ENCODE measurements at regions not wholly inside any gene's neighbourhood (a gene's known extent, or its start where the extent isn't known, plus 50 kb on each side); places are given as distances from the start of the nearest gene placed in this dataset.

GRCh38 chr7:21011153-21011552, 224.5 kb upstream of the SP8 start:
- Histone ChIP-seq H3K27me3 (ENCODE audit: insufficient read depth, low read length, poor library complexity, severe bottlenecking) (no peaks in the 10 kb centered on the region), H3K4me3 (ENCODE audit: low read length, poor library complexity, severe bottlenecking) (no peak overlapping the region), H3K9ac (ENCODE audit: low read depth, low read length, poor library complexity, severe bottlenecking) (no peak overlapping the region), H2AFZ (ENCODE audit: low read length) (no peak overlapping the region), H3K4me1 (ENCODE audit: insufficient read depth, low read length, poor library complexity, severe bottlenecking) (no peaks in the 10 kb centered on the region), H3F3A (ENCODE audit: low read depth) (no peaks in the 10 kb centered on the region), H3K9me2 (replicated peaks; ENCODE audit: low read depth, low read length) (no peaks in the 10 kb centered on the region), H3K9me3 (ENCODE audit: insufficient read depth, low read depth, low read length) (peaks cover 6% of the 10 kb centered on the region; the same call in 1 of the 2 replicates), H3K36me3 (ENCODE audit: insufficient read depth, low read length) (no peaks in the 10 kb centered on the region), H3K4me2 (ENCODE audit: low read depth, low read length, poor library complexity, severe bottlenecking) (no peak overlapping the region), H4K20me1 (ENCODE audit: insufficient read depth, low read length, poor library complexity, severe bottlenecking) (no peaks in the 10 kb centered on the region), H3K79me2 (ENCODE audit: insufficient read depth, low read length) (no peaks in the 10 kb centered on the region)
- no peak for TF ChIP-seq CTCF (conservative IDR thresholded peaks at IDR 0.05; ENCODE audit: low read length)

- Histone ChIP-seq H3K79me2 (ENCODE audit: insufficient read depth, low read length) (no peaks in the 10 kb centered on the region), H3K9me3 (ENCODE audit: insufficient read depth, low read depth, low read length) (no peaks in the 10 kb centered on the region), H3F3A (ENCODE audit: low read depth) (no peaks in the 10 kb centered on the region), H3K4me1 (ENCODE audit: insufficient read depth, low read length, poor library complexity, severe bottlenecking) (no peaks in the 10 kb centered on the region), H2AFZ (ENCODE audit: low read length) (no peak overlapping the region), H3K9me2 (replicated peaks; ENCODE audit: low read depth, low read length) (no peaks in the 10 kb centered on the region), H3K27me3 (ENCODE audit: insufficient read depth, low read length, poor library complexity, severe bottlenecking) (no peaks in the 10 kb centered on the region), H3K36me3 (ENCODE audit: insufficient read depth, low read length) (no peaks in the 10 kb centered on the region), H3K9ac (ENCODE audit: low read depth, low read length, poor library complexity, severe bottlenecking) (no peak overlapping the region), H4K20me1 (ENCODE audit: insufficient read depth, low read length, poor library complexity, severe bottlenecking) (no peaks in the 10 kb centered on the region), H3K4me3 (ENCODE audit: low read length, poor library complexity, severe bottlenecking) (no peak overlapping the region), H3K4me2 (ENCODE audit: low read depth, low read length, poor library complexity, severe bottlenecking) (no peak overlapping the region)
- TF ChIP-seq EZH2phosphoT487 (IDR thresholded peaks at IDR 0.05; ENCODE audit: borderline replicate concordance), result no peak
- TF ChIP-seq CTCF (conservative IDR thresholded peaks at IDR 0.05; ENCODE audit: low read length), result no peak
Observed at GRCh38 chr7:21013765-21014539, 227.3 kb upstream of the SP8 start.

GRCh38 chr7:21020667-21021066, 234.0 kb upstream of the SP8 start:
- no peaks in the 10 kb centered on the region for H3K9me2 ChIP-seq (replicated peaks; ENCODE audit: low read depth, low read length)
- H2AFZ ChIP-seq (ENCODE audit: low read length), result no peak overlapping the region
- H3K36me3 ChIP-seq (ENCODE audit: insufficient read depth, low read length), result no peaks in the 10 kb centered on the region
- no peaks in the 10 kb centered on the region for H3K79me2 ChIP-seq (ENCODE audit: insufficient read depth, low read length)
- no peak overlapping the region for H3K9ac ChIP-seq (ENCODE audit: low read depth, low read length, poor library complexity, severe bottlenecking)
- no peaks in the 10 kb centered on the region for H3K4me1 ChIP-seq (ENCODE audit: insufficient read depth, low read length, poor library complexity, severe bottlenecking)
- no peak for TF ChIP-seq EZH2phosphoT487 (IDR thresholded peaks at IDR 0.05; ENCODE audit: borderline replicate concordance)
- TF ChIP-seq CTCF (conservative IDR thresholded peaks at IDR 0.05; ENCODE audit: low read length), result no peak
- H3K4me3 ChIP-seq (ENCODE audit: low read length, poor library complexity, severe bottlenecking), result no peak overlapping the region
- no peak overlapping the region for H3K4me2 ChIP-seq (ENCODE audit: low read depth, low read length, poor library complexity, severe bottlenecking)
- no peaks in the 10 kb centered on the region for H3K27me3 ChIP-seq (ENCODE audit: insufficient read depth, low read length, poor library complexity, severe bottlenecking)
- no peaks in the 10 kb centered on the region for H3K9me3 ChIP-seq (ENCODE audit: insufficient read depth, low read depth, low read length)
- no peaks in the 10 kb centered on the region for H3F3A ChIP-seq (ENCODE audit: low read depth)
- no peaks in the 10 kb centered on the region for H4K20me1 ChIP-seq (ENCODE audit: insufficient read depth, low read length, poor library complexity, severe bottlenecking)
